ENCODE measurements at regions not wholly inside any gene's neighbourhood (a gene's known extent, or its start where the extent isn't known, plus 50 kb on each side); places are given as distances from the start of the nearest gene placed in this dataset.

DNA sequence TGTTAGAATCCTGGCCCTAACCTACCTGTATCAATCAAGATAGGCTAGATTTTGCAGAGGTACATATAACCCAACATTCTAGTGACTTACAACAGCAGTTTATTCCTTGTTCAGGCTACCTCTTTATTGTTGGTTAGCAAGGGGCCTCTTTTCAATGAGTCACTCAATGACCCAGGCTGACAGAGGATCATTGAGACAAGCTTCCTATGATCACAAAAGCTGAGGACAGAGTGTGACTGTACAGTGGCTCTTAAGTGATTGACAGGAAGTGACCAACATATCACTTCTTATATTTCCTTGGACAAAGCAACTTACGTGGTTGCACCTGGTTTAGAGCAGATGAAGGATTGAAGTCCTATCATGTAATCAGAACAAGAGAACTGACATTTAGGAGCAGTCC lies 740.9 kb downstream of the FRK start:
- no peaks in the 10 kb centered on the region for H3K9me3 ChIP-seq (replicated peaks; ENCODE audit: control insufficient read depth, insufficient read depth, low read depth, low read length)
- H3K9me1 ChIP-seq (ENCODE audit: control insufficient read depth, insufficient read depth, low read length): no peaks in the 10 kb centered on the region
- ATAC-seq: no peak
- H3K4me1 ChIP-seq (replicated peaks in 1 of 2; ENCODE audit: control insufficient read depth in 2 of 2, insufficient read depth in 2 of 2, low read length in 2 of 2): no peaks in the 10 kb centered on the region
- no peak overlapping the region for H2AFZ ChIP-seq (ENCODE audit: low read depth, low read length)
- H3K36me3 ChIP-seq (ENCODE audit: control insufficient read depth, insufficient read depth, low read length): no peaks in the 10 kb centered on the region
- H3K4me3 ChIP-seq: no peak overlapping the region
- DNase-seq (ENCODE audit: extremely low read depth in 1 of 4, low spot score in 3 of 4): no peak
- 0% methylated on average over 1 of the region's 1 CpG for WGBS (ENCODE audit: insufficient coverage, low coverage, missing lambda C conversion rate)
- no peak for FAIRE-seq
- no peaks in the 10 kb centered on the region for H4K20me1 ChIP-seq (replicated peaks; ENCODE audit: control insufficient read depth, insufficient read depth, low read length)
- H3K4me2 ChIP-seq (ENCODE audit: insufficient read depth, low read length): no peak overlapping the region
- no peaks in the 10 kb centered on the region for H3K27me3 ChIP-seq (ENCODE audit: control insufficient read depth in 2 of 2, insufficient read depth in 2 of 2, low read length in 2 of 2)
- ChIA-PET POLR2A (no interaction called here), CTCF (ENCODE audit: low intra/inter-chr PET ratio) (no interaction called here)
- H3K79me2 ChIP-seq (ENCODE audit: control insufficient read depth, insufficient read depth, low read length): no peaks in the 10 kb centered on the region
- no TSS peak for BruUV-seq (replicated peaks)
- no peak overlapping the region for H3K27ac ChIP-seq (ENCODE audit: extremely low read depth, low read depth, low read length)
- in situ Hi-C loops (cut with MboI): no loop called here
- TF ChIP-seq E2F3 (CRISPR knock-in tag; IDR thresholded peaks at IDR 0.05): no peak
- TF ChIP-seq NCOA6 (IDR thresholded peaks at IDR 0.05): no peak
- TF ChIP-seq ZNF253 (CRISPR knock-in tag; conservative IDR thresholded peaks at IDR 0.05): no peak
- no peak for TF ChIP-seq MTA2 (IDR thresholded peaks at IDR 0.05; ENCODE audit: low read depth)
- no peak for TF ChIP-seq FOXP1 (CRISPR knock-in tag; IDR thresholded peaks at IDR 0.05)
- no peak for TF ChIP-seq GTF2A2 (tag; IDR thresholded peaks at IDR 0.05)
- no peak for TF ChIP-seq FOXJ2 (tag; IDR thresholded peaks at IDR 0.05)
- no peak for TF ChIP-seq FUS (optimal IDR thresholded peaks at IDR 0.05; ENCODE audit: low read depth, low read length)
- TF ChIP-seq ZBTB1 (CRISPR knock-in tag; IDR thresholded peaks at IDR 0.05; ENCODE audit: borderline replicate concordance, low read depth): no peak
- TF ChIP-seq SIX5 (IDR thresholded peaks at IDR 0.05; ENCODE audit: borderline replicate concordance in 1 of 2, insufficient read depth in 1 of 2, low read depth in 1 of 2, low read length in 2 of 2): no peak
- TF ChIP-seq CBFA2T2 (conservative IDR thresholded peaks at IDR 0.05): no peak
- no peak for TF ChIP-seq SMARCB1 (IDR thresholded peaks at IDR 0.05; ENCODE audit: insufficient read length, low read depth)
- no peak for TF ChIP-seq NFATC3 (IDR thresholded peaks at IDR 0.05)
- TF ChIP-seq, protein P1, sequence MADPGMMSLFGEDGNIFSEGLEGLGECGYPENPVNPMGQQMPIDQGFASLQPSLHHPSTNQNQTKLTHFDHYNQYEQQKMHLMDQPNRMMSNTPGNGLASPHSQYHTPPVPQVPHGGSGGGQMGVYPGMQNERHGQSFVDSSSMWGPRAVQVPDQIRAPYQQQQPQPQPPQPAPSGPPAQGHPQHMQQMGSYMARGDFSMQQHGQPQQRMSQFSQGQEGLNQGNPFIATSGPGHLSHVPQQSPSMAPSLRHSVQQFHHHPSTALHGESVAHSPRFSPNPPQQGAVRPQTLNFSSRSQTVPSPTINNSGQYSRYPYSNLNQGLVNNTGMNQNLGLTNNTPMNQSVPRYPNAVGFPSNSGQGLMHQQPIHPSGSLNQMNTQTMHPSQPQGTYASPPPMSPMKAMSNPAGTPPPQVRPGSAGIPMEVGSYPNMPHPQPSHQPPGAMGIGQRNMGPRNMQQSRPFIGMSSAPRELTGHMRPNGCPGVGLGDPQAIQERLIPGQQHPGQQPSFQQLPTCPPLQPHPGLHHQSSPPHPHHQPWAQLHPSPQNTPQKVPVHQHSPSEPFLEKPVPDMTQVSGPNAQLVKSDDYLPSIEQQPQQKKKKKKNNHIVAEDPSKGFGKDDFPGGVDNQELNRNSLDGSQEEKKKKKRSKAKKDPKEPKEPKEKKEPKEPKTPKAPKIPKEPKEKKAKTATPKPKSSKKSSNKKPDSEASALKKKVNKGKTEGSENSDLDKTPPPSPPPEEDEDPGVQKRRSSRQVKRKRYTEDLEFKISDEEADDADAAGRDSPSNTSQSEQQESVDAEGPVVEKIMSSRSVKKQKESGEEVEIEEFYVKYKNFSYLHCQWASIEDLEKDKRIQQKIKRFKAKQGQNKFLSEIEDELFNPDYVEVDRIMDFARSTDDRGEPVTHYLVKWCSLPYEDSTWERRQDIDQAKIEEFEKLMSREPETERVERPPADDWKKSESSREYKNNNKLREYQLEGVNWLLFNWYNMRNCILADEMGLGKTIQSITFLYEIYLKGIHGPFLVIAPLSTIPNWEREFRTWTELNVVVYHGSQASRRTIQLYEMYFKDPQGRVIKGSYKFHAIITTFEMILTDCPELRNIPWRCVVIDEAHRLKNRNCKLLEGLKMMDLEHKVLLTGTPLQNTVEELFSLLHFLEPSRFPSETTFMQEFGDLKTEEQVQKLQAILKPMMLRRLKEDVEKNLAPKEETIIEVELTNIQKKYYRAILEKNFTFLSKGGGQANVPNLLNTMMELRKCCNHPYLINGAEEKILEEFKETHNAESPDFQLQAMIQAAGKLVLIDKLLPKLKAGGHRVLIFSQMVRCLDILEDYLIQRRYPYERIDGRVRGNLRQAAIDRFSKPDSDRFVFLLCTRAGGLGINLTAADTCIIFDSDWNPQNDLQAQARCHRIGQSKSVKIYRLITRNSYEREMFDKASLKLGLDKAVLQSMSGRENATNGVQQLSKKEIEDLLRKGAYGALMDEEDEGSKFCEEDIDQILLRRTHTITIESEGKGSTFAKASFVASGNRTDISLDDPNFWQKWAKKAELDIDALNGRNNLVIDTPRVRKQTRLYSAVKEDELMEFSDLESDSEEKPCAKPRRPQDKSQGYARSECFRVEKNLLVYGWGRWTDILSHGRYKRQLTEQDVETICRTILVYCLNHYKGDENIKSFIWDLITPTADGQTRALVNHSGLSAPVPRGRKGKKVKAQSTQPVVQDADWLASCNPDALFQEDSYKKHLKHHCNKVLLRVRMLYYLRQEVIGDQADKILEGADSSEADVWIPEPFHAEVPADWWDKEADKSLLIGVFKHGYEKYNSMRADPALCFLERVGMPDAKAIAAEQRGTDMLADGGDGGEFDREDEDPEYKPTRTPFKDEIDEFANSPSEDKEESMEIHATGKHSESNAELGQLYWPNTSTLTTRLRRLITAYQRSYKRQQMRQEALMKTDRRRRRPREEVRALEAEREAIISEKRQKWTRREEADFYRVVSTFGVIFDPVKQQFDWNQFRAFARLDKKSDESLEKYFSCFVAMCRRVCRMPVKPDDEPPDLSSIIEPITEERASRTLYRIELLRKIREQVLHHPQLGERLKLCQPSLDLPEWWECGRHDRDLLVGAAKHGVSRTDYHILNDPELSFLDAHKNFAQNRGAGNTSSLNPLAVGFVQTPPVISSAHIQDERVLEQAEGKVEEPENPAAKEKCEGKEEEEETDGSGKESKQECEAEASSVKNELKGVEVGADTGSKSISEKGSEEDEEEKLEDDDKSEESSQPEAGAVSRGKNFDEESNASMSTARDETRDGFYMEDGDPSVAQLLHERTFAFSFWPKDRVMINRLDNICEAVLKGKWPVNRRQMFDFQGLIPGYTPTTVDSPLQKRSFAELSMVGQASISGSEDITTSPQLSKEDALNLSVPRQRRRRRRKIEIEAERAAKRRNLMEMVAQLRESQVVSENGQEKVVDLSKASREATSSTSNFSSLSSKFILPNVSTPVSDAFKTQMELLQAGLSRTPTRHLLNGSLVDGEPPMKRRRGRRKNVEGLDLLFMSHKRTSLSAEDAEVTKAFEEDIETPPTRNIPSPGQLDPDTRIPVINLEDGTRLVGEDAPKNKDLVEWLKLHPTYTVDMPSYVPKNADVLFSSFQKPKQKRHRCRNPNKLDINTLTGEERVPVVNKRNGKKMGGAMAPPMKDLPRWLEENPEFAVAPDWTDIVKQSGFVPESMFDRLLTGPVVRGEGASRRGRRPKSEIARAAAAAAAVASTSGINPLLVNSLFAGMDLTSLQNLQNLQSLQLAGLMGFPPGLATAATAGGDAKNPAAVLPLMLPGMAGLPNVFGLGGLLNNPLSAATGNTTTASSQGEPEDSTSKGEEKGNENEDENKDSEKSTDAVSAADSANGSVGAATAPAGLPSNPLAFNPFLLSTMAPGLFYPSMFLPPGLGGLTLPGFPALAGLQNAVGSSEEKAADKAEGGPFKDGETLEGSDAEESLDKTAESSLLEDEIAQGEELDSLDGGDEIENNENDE (IDR thresholded peaks at IDR 0.05; ENCODE audit: low read depth, low read length): no peak
- TF ChIP-seq CHD1 (IDR thresholded peaks at IDR 0.05; ENCODE audit: low read length): no peak
- intact Hi-C loops (cut with micrococcal nuclease): no loop called here
- H3K9ac ChIP-seq (ENCODE audit: insufficient read depth in 1 of 2, low read depth in 2 of 2, low read length in 2 of 2): no peak overlapping the region

All from K562 (cell line).